GM23338 (cell line): ENCODE measurements at regions not wholly inside any gene's neighbourhood (a gene's known extent, or its start where the extent isn't known, plus 50 kb on each side); places are given as distances from the start of the nearest gene placed in this dataset.

Experiments used
- ATAC-seq: fragments of 200-7000 bp; cut with Tn5 transposase; 3 replicates; pipeline ENCODE4 v1.9.1; 2020
- DNase-seq: peaks from one replicate; pipeline ENCODE4 v3.0.0-alpha.2; 2015; ENCODE audit warnings: low spot score
- H2AFZ ChIP-seq: fragments of 200-600 bp; sonication (generic); 2 replicates; pipeline ENCODE4 v1.8.0; 2016; ENCODE audit warnings: antibody characterized with exemption, mild to moderate bottlenecking, moderate library complexity
- H3F3A ChIP-seq: fragments of 200-600 bp; sonication (generic); replicated peaks from 2 replicates; pipeline ENCODE4 v1.8.0; 2017; ENCODE audit warnings: antibody characterized with exemption, mixed run types, low read depth
- H3K27ac ChIP-seq: fragments of 200-600 bp; sonication (generic); 2 replicates; pipeline ENCODE4 v1.6.1; 2016; ENCODE audit warnings: low read depth
- H3K27me3 ChIP-seq: fragments of 200-600 bp; sonication (generic); 2 replicates; pipeline ENCODE4 v1.8.0; 2016; ENCODE audit warnings: mild to moderate bottlenecking, mixed run types, moderate library complexity; ENCODE audit not compliant: insufficient read depth
- H3K36me3 ChIP-seq: fragments of 200-600 bp; sonication (generic); 2 replicates; pipeline ENCODE4 v1.8.0; 2016; ENCODE audit warnings: mild to moderate bottlenecking; ENCODE audit not compliant: insufficient read depth
- H3K4me1 ChIP-seq: fragments of 200-600 bp; sonication (generic); 2 replicates; pipeline ENCODE4 v1.8.0; 2016; ENCODE audit warnings: mild to moderate bottlenecking, moderate library complexity; ENCODE audit not compliant: insufficient read depth
- H3K4me2 ChIP-seq: fragments of 200-600 bp; sonication (generic); 2 replicates; pipeline ENCODE4 v1.7.1; 2017; ENCODE audit warnings: mixed run types
- H3K4me3 ChIP-seq: fragments of 200-600 bp; sonication (generic); 2 replicates; pipeline ENCODE4 v1.6.1; 2016; ENCODE audit warnings: mixed run types
- H3K79me2 ChIP-seq: fragments of 200-600 bp; sonication (generic); replicated peaks from 2 replicates; pipeline ENCODE4 v1.8.0; 2017; ENCODE audit warnings: mild to moderate bottlenecking; ENCODE audit not compliant: insufficient read depth
- H3K9me2 ChIP-seq: fragments of 200-600 bp; sonication (generic); 2 replicates; pipeline ENCODE4 v1.8.0; 2017; ENCODE audit not compliant: insufficient read depth
- H4K20me1 ChIP-seq: fragments of 200-600 bp; sonication (generic); replicated peaks from 2 replicates; pipeline ENCODE4 v1.8.0; 2017; ENCODE audit warnings: mild to moderate bottlenecking; ENCODE audit not compliant: insufficient read depth
- H3K27ac Mint-ChIP-seq: 2 replicates; pipeline ENCODE4 v1.8.0; 2020; ENCODE audit warnings: inconsistent platforms, mild to moderate bottlenecking, moderate library complexity, mixed read lengths
- H3K27me3 Mint-ChIP-seq: 3 replicates; pipeline ENCODE4 v1.8.0; 2022; ENCODE audit warnings: low read depth, mild to moderate bottlenecking, moderate library complexity, mixed read lengths, inconsistent platforms; ENCODE audit not compliant: insufficient read depth, poor library complexity
- H3K36me3 Mint-ChIP-seq: 3 replicates; pipeline ENCODE4 v1.8.0; 2021; ENCODE audit warnings: low read depth, mild to moderate bottlenecking, inconsistent platforms, moderate library complexity, mixed read lengths
- H3K4me1 Mint-ChIP-seq: 3 replicates; pipeline ENCODE4 v1.8.0; 2020; ENCODE audit warnings: mild to moderate bottlenecking, inconsistent platforms, mixed read lengths
- H3K4me3 Mint-ChIP-seq: 3 replicates; pipeline ENCODE4 v1.8.0; 2021; ENCODE audit warnings: moderate library complexity, mild to moderate bottlenecking, inconsistent platforms, mixed read lengths
- H3K9me3 Mint-ChIP-seq: 3 replicates; pipeline ENCODE4 v1.8.0; 2020; ENCODE audit warnings: moderate library complexity, mild to moderate bottlenecking, inconsistent platforms, mixed read lengths
- CREB1 ChIP-seq: fragments of 250-450 bp; sonication (Bioruptor Pico); IDR thresholded peaks from 2 replicates; pipeline ENCODE4 v1.5.0; 2020; ENCODE audit warnings: low read depth, mild to moderate bottlenecking, moderate library complexity
- EZH2 ChIP-seq: fragments of 200-600 bp; sonication (generic); IDR thresholded peaks from one replicate; pipeline ENCODE4 v1.8.0; 2017; ENCODE audit warnings: antibody characterized with exemption, mild to moderate bottlenecking, low read depth; ENCODE audit not compliant: unreplicated experiment
- EZH2phosphoT487 ChIP-seq: fragments of 200-600 bp; sonication (generic); IDR thresholded peaks from one replicate; pipeline ENCODE4 v1.8.1; 2018; ENCODE audit warnings: antibody characterized with exemption; ENCODE audit not compliant: unreplicated experiment
- JUNB ChIP-seq: IDR thresholded peaks from one replicate; pipeline ENCODE4 v1.6.1; 2016; ENCODE audit warnings: antibody characterized with exemption; ENCODE audit not compliant: unreplicated experiment
- NANOG ChIP-seq: IDR thresholded peaks from 2 replicates; pipeline ENCODE4 v1.6.1; 2016; ENCODE audit warnings: antibody characterized with exemption, borderline replicate concordance
- POLR2AphosphoS5 ChIP-seq: IDR thresholded peaks from 2 replicates; pipeline ENCODE4 v1.6.1; 2016; ENCODE audit warnings: antibody characterized with exemption, low read depth
- STAT1 ChIP-seq: IDR thresholded peaks from one replicate; pipeline ENCODE4 v1.6.1; 2016; ENCODE audit warnings: antibody characterized with exemption; ENCODE audit not compliant: unreplicated experiment
- ZNF114 ChIP-seq: fragments of 250-450 bp; sonication (Bioruptor Pico); IDR thresholded peaks from 2 replicates; pipeline ENCODE4 v1.5.0; 2020; ENCODE audit warnings: mild to moderate bottlenecking, moderate library complexity
- ZNF331 ChIP-seq: fragments of 250-450 bp; sonication (Bioruptor Pico); IDR thresholded peaks from 2 replicates; pipeline ENCODE4 v1.5.0; 2020; ENCODE audit warnings: low read depth, mild to moderate bottlenecking, moderate library complexity
- TF ChIP-seq, protein P1 (sequence below): IDR thresholded peaks from one replicate; pipeline ENCODE4 v1.6.1; 2018; ENCODE audit warnings: antibody characterized with exemption; ENCODE audit not compliant: unreplicated experiment
- TF ChIP-seq, protein P2 (sequence below): IDR thresholded peaks from 2 replicates; pipeline ENCODE4 v1.6.1; 2016; ENCODE audit warnings: antibody characterized with exemption
- TF ChIP-seq, protein P3 (sequence below), 2 experiments: fragments of 200-600 bp in 1 of 2; sonication (generic) in 1 of 2; conservative IDR thresholded peaks; 2 replicates each; pipeline versions ENCODE4 v1.5.1 to v1.6.1; 2016 to 2017; ENCODE audit warnings: antibody characterized with exemption in 2 of 2, low read depth in 2 of 2, mild to moderate bottlenecking in 2 of 2, moderate library complexity in 1 of 2
- TF ChIP-seq, protein P4 (sequence below): fragments of 250-450 bp; sonication (Bioruptor Pico); IDR thresholded peaks from 2 replicates; pipeline ENCODE4 v1.5.0; 2020; ENCODE audit warnings: mild to moderate bottlenecking, moderate library complexity

DNA sequence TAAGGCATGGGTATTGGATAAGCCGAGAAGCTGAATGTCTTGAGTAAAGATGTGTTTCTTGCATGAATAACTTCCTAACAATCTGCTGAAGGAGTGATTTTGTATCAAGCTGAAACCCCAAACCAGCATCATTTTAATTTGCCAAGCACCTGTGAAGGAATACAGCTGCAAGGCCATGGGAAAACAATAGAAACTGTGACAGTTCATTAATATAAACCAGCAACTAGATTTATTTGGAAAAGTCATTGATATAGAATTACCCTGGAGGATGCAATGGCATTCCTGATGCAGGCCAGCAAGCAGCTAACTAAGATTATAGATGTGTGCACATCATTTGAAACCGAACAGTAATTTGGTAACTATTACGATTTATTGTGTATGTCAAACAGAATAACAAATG lies 155.7 kb upstream of the TCF4 start:
- TF ChIP-seq, protein P1, sequence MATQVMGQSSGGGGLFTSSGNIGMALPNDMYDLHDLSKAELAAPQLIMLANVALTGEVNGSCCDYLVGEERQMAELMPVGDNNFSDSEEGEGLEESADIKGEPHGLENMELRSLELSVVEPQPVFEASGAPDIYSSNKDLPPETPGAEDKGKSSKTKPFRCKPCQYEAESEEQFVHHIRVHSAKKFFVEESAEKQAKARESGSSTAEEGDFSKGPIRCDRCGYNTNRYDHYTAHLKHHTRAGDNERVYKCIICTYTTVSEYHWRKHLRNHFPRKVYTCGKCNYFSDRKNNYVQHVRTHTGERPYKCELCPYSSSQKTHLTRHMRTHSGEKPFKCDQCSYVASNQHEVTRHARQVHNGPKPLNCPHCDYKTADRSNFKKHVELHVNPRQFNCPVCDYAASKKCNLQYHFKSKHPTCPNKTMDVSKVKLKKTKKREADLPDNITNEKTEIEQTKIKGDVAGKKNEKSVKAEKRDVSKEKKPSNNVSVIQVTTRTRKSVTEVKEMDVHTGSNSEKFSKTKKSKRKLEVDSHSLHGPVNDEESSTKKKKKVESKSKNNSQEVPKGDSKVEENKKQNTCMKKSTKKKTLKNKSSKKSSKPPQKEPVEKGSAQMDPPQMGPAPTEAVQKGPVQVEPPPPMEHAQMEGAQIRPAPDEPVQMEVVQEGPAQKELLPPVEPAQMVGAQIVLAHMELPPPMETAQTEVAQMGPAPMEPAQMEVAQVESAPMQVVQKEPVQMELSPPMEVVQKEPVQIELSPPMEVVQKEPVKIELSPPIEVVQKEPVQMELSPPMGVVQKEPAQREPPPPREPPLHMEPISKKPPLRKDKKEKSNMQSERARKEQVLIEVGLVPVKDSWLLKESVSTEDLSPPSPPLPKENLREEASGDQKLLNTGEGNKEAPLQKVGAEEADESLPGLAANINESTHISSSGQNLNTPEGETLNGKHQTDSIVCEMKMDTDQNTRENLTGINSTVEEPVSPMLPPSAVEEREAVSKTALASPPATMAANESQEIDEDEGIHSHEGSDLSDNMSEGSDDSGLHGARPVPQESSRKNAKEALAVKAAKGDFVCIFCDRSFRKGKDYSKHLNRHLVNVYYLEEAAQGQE, result no peak
- TF ChIP-seq, protein P2, sequence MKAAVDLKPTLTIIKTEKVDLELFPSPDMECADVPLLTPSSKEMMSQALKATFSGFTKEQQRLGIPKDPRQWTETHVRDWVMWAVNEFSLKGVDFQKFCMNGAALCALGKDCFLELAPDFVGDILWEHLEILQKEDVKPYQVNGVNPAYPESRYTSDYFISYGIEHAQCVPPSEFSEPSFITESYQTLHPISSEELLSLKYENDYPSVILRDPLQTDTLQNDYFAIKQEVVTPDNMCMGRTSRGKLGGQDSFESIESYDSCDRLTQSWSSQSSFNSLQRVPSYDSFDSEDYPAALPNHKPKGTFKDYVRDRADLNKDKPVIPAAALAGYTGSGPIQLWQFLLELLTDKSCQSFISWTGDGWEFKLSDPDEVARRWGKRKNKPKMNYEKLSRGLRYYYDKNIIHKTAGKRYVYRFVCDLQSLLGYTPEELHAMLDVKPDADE, result no peak
- no peak for TF ChIP-seq EZH2phosphoT487
- TF ChIP-seq, protein P3, sequence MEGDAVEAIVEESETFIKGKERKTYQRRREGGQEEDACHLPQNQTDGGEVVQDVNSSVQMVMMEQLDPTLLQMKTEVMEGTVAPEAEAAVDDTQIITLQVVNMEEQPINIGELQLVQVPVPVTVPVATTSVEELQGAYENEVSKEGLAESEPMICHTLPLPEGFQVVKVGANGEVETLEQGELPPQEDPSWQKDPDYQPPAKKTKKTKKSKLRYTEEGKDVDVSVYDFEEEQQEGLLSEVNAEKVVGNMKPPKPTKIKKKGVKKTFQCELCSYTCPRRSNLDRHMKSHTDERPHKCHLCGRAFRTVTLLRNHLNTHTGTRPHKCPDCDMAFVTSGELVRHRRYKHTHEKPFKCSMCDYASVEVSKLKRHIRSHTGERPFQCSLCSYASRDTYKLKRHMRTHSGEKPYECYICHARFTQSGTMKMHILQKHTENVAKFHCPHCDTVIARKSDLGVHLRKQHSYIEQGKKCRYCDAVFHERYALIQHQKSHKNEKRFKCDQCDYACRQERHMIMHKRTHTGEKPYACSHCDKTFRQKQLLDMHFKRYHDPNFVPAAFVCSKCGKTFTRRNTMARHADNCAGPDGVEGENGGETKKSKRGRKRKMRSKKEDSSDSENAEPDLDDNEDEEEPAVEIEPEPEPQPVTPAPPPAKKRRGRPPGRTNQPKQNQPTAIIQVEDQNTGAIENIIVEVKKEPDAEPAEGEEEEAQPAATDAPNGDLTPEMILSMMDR (conservative IDR thresholded peaks at IDR 0.05; ENCODE audit: low read depth in 2 of 2), result no peak
- no peak for TF ChIP-seq ZNF331 (CRISPR knock-in tag)
- TF ChIP-seq JUNB, result no peak
- TF ChIP-seq POLR2AphosphoS5, result no peak
- TF ChIP-seq NANOG, result no peak
- TF ChIP-seq, protein P4, sequence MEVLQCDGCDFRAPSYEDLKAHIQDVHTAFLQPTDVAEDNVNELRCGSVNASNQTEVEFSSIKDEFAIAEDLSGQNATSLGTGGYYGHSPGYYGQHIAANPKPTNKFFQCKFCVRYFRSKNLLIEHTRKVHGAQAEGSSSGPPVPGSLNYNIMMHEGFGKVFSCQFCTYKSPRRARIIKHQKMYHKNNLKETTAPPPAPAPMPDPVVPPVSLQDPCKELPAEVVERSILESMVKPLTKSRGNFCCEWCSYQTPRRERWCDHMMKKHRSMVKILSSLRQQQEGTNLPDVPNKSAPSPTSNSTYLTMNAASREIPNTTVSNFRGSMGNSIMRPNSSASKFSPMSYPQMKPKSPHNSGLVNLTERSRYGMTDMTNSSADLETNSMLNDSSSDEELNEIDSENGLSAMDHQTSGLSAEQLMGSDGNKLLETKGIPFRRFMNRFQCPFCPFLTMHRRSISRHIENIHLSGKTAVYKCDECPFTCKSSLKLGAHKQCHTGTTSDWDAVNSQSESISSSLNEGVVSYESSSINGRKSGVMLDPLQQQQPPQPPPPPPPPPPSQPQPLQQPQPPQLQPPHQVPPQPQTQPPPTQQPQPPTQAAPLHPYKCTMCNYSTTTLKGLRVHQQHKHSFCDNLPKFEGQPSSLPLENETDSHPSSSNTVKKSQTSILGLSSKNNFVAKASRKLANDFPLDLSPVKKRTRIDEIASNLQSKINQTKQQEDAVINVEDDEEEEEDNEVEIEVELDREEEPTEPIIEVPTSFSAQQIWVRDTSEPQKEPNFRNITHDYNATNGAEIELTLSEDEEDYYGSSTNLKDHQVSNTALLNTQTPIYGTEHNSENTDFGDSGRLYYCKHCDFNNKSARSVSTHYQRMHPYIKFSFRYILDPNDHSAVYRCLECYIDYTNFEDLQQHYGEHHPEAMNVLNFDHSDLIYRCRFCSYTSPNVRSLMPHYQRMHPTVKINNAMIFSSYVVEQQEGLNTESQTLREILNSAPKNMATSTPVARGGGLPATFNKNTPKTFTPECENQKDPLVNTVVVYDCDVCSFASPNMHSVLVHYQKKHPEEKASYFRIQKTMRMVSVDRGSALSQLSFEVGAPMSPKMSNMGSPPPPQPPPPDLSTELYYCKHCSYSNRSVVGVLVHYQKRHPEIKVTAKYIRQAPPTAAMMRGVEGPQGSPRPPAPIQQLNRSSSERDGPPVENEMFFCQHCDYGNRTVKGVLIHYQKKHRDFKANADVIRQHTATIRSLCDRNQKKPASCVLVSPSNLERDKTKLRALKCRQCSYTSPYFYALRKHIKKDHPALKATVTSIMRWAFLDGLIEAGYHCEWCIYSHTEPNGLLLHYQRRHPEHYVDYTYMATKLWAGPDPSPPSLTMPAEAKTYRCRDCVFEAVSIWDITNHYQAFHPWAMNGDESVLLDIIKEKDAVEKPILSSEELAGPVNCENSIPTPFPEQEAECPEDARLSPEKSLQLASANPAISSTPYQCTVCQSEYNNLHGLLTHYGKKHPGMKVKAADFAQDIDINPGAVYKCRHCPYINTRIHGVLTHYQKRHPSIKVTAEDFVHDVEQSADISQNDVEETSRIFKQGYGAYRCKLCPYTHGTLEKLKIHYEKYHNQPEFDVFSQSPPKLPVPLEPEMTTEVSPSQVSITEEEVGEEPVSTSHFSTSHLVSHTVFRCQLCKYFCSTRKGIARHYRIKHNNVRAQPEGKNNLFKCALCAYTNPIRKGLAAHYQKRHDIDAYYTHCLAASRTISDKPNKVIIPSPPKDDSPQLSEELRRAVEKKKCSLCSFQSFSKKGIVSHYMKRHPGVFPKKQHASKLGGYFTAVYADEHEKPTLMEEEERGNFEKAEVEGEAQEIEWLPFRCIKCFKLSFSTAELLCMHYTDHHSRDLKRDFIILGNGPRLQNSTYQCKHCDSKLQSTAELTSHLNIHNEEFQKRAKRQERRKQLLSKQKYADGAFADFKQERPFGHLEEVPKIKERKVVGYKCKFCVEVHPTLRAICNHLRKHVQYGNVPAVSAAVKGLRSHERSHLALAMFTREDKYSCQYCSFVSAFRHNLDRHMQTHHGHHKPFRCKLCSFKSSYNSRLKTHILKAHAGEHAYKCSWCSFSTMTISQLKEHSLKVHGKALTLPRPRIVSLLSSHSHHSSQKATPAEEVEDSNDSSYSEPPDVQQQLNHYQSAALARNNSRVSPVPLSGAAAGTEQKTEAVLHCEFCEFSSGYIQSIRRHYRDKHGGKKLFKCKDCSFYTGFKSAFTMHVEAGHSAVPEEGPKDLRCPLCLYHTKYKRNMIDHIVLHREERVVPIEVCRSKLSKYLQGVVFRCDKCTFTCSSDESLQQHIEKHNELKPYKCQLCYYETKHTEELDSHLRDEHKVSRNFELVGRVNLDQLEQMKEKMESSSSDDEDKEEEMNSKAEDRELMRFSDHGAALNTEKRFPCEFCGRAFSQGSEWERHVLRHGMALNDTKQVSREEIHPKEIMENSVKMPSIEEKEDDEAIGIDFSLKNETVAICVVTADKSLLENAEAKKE, result no peak
- TF ChIP-seq EZH2, result no peak
- TF ChIP-seq CREB1, result no peak
- no peak for TF ChIP-seq STAT1
- TF ChIP-seq ZNF114 (CRISPR knock-in tag), result no peak
- Mint-ChIP-seq H3K9me3 (no peaks in the 10 kb centered on the region), H3K27me3 (peaks cover 2% of the 10 kb centered on the region), H3K27ac (no peak overlapping the region), H3K4me3 (no peak overlapping the region), H3K36me3 (no peaks in the 10 kb centered on the region), H3K4me1 (peaks cover 10% of the 10 kb centered on the region)
- Histone ChIP-seq H3K27ac (no peak overlapping the region), H4K20me1 (no peaks in the 10 kb centered on the region), H2AFZ (no peak overlapping the region), H3K9me2 (0 out of 2 replicates have a peak, but pooled peaks cover 3% of the 10 kb centered on the region), H3K36me3 (no peaks in the 10 kb centered on the region), H3F3A (no peaks in the 10 kb centered on the region), H3K27me3 (no peaks in the 10 kb centered on the region), H3K4me2 (no peak overlapping the region), H3K4me1 (0 out of 2 replicates have a peak, but pooled peaks cover 5% of the 10 kb centered on the region), H3K4me3 (no peak overlapping the region), H3K79me2 (no peaks in the 10 kb centered on the region)
- no peak for DNase-seq
- ATAC-seq, result no peak
